Caco-2 (cell line): ENCODE measurements at regions not wholly inside any gene's neighbourhood (a gene's known extent, or its start where the extent isn't known, plus 50 kb on each side); places are given as distances from the start of the nearest gene placed in this dataset.

Experiments
- BruUV-seq: library from RNA; stranded (reverse); fragments of 400-500 nt; replicated peaks from 2 replicates; lab custom pipeline; 2021; lab: Mats Ljungman, UMichigan
- CTCF ChIA-PET: fragments of 300-600 bp; sonication (Branson Sonifier 250); formaldehyde crosslinking; loops from one replicate; lab custom pipeline; 2022; ENCODE audit warnings: antibody characterized with exemption; lab: Charles Lee
- POLR2A ChIA-PET: fragments of 300-600 bp; sonication (Branson Sonifier 250); formaldehyde crosslinking; loops from one replicate; lab custom pipeline; 2022; ENCODE audit warnings: antibody characterized with exemption; lab: Charles Lee
- DNase-seq, 2 experiments: peaks; one replicate each; pipeline versions ENCODE4 v3.0.0 to v3.0.0-alpha.2; 2020 to 2022
- H3K27me3 ChIP-seq: replicated peaks from 2 replicates; pipeline ENCODE4 v1.6.0; 2011; ENCODE audit warnings: low read length; ENCODE audit not compliant: control insufficient read depth, insufficient read depth
- H3K36me3 ChIP-seq: 2 replicates; pipeline ENCODE4 v1.5.1; 2011; ENCODE audit warnings: low read length; ENCODE audit not compliant: control insufficient read depth, insufficient read depth
- H3K4me1 ChIP-seq: fragments of 250-450 bp; sonication (Bioruptor Pico); 2 replicates; pipeline ENCODE4 v1.5.1; 2020; ENCODE audit warnings: mild to moderate bottlenecking
- H3K4me3 ChIP-seq: 2 replicates; pipeline ENCODE4 v1.5.1; 2011; ENCODE audit warnings: low read depth, mild to moderate bottlenecking, control low read depth, low read length
- H3K9me3 ChIP-seq: fragments of 250-450 bp; sonication (Bioruptor Pico); 2 replicates; pipeline ENCODE4 v1.5.1; 2020; ENCODE audit warnings: mild to moderate bottlenecking, moderate library complexity
- H3K27ac Mint-ChIP-seq: one replicate; pipeline ENCODE4 v1.8.0; 2022; ENCODE audit warnings: mixed read lengths; ENCODE audit not compliant: unreplicated experiment
- H3K27me3 Mint-ChIP-seq: one replicate; pipeline ENCODE4 v1.8.0; 2022; ENCODE audit warnings: mixed read lengths; ENCODE audit not compliant: insufficient read depth, unreplicated experiment
- H3K36me3 Mint-ChIP-seq: one replicate; pipeline ENCODE4 v1.8.0; 2022; ENCODE audit warnings: mild to moderate bottlenecking, mixed read lengths; ENCODE audit not compliant: insufficient read depth, unreplicated experiment
- H3K4me1 Mint-ChIP-seq: one replicate; pipeline ENCODE4 v1.8.0; 2022; ENCODE audit warnings: low read depth, mixed read lengths; ENCODE audit not compliant: unreplicated experiment
- H3K4me3 Mint-ChIP-seq: one replicate; pipeline ENCODE4 v1.8.0; 2022; ENCODE audit warnings: mild to moderate bottlenecking, moderate library complexity, mixed read lengths; ENCODE audit not compliant: unreplicated experiment
- H3K9me3 Mint-ChIP-seq: one replicate; pipeline ENCODE4 v1.8.0; 2022; ENCODE audit warnings: mixed read lengths; ENCODE audit not compliant: unreplicated experiment
- CTCF ChIP-seq, 2 experiments: fragments of 200-600 bp in 1 of 2; IDR thresholded peaks; 1 replicate in 1 of 2; 2 replicates in 1 of 2; pipeline versions ENCODE4 v1.5.1 to v1.8.0; 2011 to 2022; ENCODE audit warnings: antibody characterized with exemption in 1 of 2, control low read depth in 1 of 2, inconsistent platforms in 1 of 2, low read depth in 1 of 2, low read length in 1 of 2, mild to moderate bottlenecking in 1 of 2, moderate library complexity in 1 of 2; ENCODE audit not compliant: insufficient read depth in 1 of 2, severe bottlenecking in 1 of 2, unreplicated experiment in 1 of 2
- intact Hi-C: fragments of 100-400 bp; cut with micrococcal nuclease; formaldehyde crosslinking; loops from one replicate; pipeline ENCODE4 v1.10.0; 2022; ENCODE audit not compliant: unreplicated experiment

GRCh38 chr1:100613817-100614559, 76.0 kb downstream of the GPR88 start:
- Mint-ChIP-seq H3K4me3 (no peak overlapping the region), H3K9me3 (no peaks in the 10 kb centered on the region), H3K36me3 (no peaks in the 10 kb centered on the region), H3K27ac (no peak overlapping the region), H3K27me3 (peaks cover 13% of the 10 kb centered on the region), H3K4me1 (no peaks in the 10 kb centered on the region)
- intact Hi-C loops, result no loop called here
- Histone ChIP-seq H3K27me3 (no peaks in the 10 kb centered on the region), H3K4me3 (no peak overlapping the region), H3K36me3 (no peaks in the 10 kb centered on the region), H3K4me1 (no peaks in the 10 kb centered on the region), H3K9me3 (no peaks in the 10 kb centered on the region)
- POLR2A ChIA-PET, result no interaction called here
- no peak for DNase-seq
- CTCF ChIA-PET, result no interaction called here
- BruUV-seq, result no TSS peak
- TF ChIP-seq CTCF (IDR thresholded peaks at IDR 0.05; ENCODE audit: insufficient read depth in 1 of 2, low read depth in 1 of 2, low read length in 1 of 2, severe bottlenecking in 1 of 2, unreplicated experiment in 1 of 2), result no peak

- no peaks in the 10 kb centered on the region for H3K27me3 ChIP-seq
- ChIA-PET CTCF (no interaction called here), POLR2A (no interaction called here)
- no peak for TF ChIP-seq CTCF (IDR thresholded peaks at IDR 0.05; ENCODE audit: insufficient read depth in 1 of 2, low read depth in 1 of 2, low read length in 1 of 2, severe bottlenecking in 1 of 2, unreplicated experiment in 1 of 2)
- Mint-ChIP-seq H3K36me3 (no peaks in the 10 kb centered on the region), H3K27me3 (peaks cover 15% of the 10 kb centered on the region), H3K27ac (no peak overlapping the region), H3K9me3 (no peaks in the 10 kb centered on the region), H3K4me1 (no peaks in the 10 kb centered on the region), H3K4me3 (no peak overlapping the region)
- no peaks in the 10 kb centered on the region for H3K36me3 ChIP-seq
- DNase-seq, result no peak
- no TSS peak for BruUV-seq
- H3K4me3 ChIP-seq, result no peak overlapping the region
- intact Hi-C loops, result no loop called here
- H3K9me3 ChIP-seq, result no peaks in the 10 kb centered on the region
- H3K4me1 ChIP-seq, result no peaks in the 10 kb centered on the region
Measured at GRCh38 chr1:100614570-100614969, 76.6 kb downstream of the GPR88 start.

- Mint-ChIP-seq H3K27ac (no peak overlapping the region), H3K36me3 (no peaks in the 10 kb centered on the region), H3K4me1 (no peaks in the 10 kb centered on the region), H3K9me3 (no peaks in the 10 kb centered on the region), H3K27me3 (peaks cover 15% of the 10 kb centered on the region), H3K4me3 (no peak overlapping the region)
- intact Hi-C loops, result no loop called here
- BruUV-seq, result no TSS peak
- H3K27me3 ChIP-seq, result no peaks in the 10 kb centered on the region
- H3K4me1 ChIP-seq, result no peaks in the 10 kb centered on the region
- no peak overlapping the region for H3K4me3 ChIP-seq
- POLR2A ChIA-PET, result no interaction called here
- no peak for TF ChIP-seq CTCF (IDR thresholded peaks at IDR 0.05; ENCODE audit: insufficient read depth in 1 of 2, low read depth in 1 of 2, low read length in 1 of 2, severe bottlenecking in 1 of 2, unreplicated experiment in 1 of 2)
- no peaks in the 10 kb centered on the region for H3K9me3 ChIP-seq
- no peaks in the 10 kb centered on the region for H3K36me3 ChIP-seq
- CTCF ChIA-PET, result no interaction called here
- DNase-seq, result no peak
Measured at GRCh38 chr1:100615686-100616085, 77.7 kb downstream of the GPR88 start.
